ENCODE measurements at regions not wholly inside any gene's neighbourhood (a gene's known extent, or its start where the extent isn't known, plus 50 kb on each side); places are given as distances from the start of the nearest gene placed in this dataset.

DNA sequence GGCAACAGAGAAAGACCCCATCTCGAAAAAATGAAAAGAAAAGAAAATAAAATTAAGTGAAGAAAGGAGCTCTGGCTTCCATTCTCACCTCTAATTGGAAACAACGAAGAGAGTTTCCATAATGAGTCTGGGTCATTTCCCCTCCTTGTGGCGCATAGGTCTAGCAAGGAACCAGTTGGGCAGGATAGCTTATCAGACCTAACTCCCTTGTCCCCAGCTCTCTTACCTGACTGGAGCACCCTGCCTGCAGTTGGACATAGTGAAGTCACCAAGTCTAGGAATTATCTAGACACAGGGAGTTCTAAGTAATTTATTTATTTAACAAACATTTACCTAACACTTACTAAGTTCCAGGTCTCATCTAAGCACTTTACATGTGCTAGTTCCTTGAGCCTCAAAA lies 63.0 kb upstream of the RAB4A start:
- TF ChIP-seq SUZ12 (IDR thresholded peaks at IDR 0.05) (no peak), L3MBTL2 (conservative IDR thresholded peaks at IDR 0.05) (no peak), ELF4 (IDR thresholded peaks at IDR 0.05) (no peak), BHLHE40 (IDR thresholded peaks at IDR 0.05; ENCODE audit: borderline replicate concordance) (no peak), HDGF (IDR thresholded peaks at IDR 0.05; ENCODE audit: borderline replicate concordance) (no peak), ARNT (IDR thresholded peaks at IDR 0.05) (no peak)
- TF ChIP-seq, protein P1, sequence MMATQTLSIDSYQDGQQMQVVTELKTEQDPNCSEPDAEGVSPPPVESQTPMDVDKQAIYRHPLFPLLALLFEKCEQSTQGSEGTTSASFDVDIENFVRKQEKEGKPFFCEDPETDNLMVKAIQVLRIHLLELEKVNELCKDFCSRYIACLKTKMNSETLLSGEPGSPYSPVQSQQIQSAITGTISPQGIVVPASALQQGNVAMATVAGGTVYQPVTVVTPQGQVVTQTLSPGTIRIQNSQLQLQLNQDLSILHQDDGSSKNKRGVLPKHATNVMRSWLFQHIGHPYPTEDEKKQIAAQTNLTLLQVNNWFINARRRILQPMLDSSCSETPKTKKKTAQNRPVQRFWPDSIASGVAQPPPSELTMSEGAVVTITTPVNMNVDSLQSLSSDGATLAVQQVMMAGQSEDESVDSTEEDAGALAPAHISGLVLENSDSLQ (IDR thresholded peaks at IDR 0.05): no peak
